SKM-1 (cell line): ENCODE measurements at regions not wholly inside any gene's neighbourhood (a gene's known extent, or its start where the extent isn't known, plus 50 kb on each side); places are given as distances from the start of the nearest gene placed in this dataset.

ENCODE experiments used
- DNase-seq: peaks from one replicate; lab custom pipeline; 2025; ENCODE audit not compliant: unreplicated experiment; lab: John Stamatoyannopoulos, UW

DNA sequence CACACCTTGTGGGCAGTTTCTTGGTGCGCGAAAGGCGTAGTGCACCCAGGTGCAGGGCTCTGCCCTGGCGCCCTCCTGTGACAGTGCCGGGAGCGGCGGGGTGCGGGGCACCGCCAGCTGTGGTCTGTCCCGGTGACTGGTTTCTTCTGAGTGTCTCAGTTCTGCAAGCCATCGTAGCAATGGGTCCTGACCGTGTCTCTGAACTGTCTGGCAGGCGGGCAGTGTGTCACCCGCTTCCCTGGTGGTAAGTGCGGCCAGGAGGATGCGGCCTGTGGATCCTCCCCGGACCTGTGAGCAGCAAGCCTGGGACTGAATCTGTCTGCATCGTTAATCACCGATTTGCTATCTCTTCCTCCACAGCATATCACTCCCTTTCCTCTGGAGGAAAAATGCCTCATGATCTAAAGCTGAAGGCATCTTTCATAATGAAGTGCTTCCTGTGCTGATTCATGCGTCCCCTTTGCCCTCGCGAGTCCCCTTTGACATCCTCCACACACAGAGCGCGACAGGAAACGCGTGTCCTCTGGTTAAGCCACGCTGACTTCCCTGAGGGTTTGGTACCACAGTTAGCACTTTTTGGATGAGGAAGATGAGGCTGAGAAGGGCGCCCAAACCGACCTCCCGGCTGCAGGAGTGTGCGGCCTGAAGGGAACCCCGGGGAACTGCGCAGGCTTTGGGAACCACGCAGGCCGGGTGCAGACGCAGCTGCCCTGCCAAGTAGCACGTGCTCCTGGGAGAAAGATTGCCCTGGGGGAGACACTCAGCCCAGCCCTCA is 416.0 kb upstream of the HS6ST1 start:
- no peak for DNase-seq

DNA sequence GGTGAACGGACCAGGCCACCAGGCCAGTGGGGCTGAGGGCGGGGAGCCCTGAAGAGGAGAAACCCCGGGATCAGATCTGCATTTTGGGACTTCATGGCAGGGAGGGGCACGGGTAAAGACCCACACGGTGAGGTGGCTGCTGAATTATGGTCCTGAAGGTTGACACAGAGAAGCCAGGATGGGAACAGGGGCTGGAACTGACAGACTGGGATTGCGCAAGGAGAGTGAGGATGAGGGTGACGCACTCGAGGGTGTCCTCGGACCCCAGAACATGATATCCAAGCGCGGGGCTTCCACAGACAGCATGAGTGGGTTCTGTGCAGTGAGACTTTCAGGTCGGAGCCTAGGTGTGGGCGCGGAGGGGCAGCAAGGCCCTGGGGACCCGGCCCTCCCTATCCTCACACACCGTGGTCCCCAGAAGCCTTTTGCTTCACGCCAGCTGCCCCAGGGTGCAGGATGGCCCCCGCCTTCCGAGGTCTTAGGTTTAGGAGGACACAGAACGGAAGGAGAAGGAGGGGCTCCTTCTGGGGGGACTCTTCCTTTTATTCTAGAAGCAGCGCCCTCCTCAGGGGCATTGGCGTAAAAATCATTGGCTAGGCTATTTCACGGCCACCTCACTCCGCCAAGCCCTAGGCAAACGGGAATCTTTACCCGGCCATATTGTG is 416.8 kb upstream of the HS6ST1 start:
- DNase-seq = no peak

DNA sequence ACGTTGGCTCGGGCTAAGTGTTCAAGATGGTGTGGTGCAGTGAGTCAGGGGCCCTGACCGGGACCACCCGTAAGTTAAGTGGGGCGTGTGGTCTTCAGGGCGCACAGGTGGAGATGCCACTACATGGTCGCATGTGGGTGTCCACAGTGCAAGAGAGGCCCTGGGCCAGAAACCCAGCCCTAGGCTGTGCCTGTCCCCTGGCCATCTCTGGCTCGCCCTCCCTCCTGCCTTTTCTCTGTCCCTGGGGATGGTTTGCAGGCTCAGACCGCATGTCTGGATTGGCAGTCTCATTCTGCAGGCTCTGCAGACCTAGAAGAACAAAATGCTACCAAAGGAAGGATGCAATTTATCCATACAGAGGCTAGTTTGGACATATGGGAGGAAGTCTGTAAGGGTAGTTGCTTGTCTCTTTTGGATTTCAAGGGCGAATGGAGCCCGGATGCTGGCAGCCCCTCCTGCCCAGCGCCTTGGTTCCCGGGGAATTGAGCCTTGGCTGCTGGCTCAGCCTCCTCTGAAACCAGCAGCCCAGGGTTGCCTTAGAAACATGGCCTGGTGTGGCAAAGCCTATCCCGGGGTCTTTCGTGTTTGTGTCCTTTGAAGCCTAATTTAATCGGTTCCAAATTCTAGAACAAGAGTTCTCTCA is 417.5 kb upstream of the HS6ST1 start:
- no peak for DNase-seq

DNA sequence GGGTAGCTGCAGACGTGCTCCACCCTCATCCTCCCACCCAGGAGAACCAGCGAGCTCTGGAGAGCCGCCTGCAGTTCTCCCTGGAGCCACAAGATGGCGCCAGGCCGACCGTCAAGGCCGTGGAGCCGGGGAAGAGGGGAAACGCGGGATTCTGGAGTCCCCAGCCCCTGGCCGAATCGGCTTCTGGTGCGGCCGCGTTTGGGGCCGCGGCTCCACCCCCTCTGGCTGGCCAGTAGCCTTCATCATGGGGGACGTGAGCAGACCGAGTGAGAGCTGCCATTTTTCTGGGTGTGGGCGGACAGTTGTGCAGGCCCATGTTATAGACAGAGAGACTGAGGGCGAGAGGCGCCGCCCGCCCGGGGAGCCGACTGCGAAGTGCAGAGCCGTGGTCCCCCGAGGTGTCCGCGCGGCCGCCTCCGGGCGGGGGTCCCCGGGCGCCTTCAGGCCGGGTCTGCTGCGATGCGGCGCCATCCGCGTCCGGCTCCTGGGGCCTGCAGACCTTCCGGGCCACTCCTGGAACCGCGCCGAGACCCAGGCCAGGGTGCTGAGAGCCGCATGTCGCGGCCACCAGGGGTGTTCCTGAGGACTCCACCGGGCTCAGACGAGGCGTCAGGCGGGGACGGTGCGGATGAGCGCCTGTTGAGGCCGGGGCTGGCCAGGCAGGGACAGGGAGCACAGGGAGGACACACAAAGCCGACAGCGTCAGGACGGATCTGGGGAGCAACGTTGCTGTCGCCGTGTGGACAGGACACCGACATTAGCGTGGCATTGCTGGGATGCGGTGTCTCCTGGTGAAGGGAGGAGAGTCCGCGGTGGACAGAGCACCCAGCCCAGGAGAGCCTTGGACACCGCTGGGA is 418.2 kb upstream of the HS6ST1 start:
- DNase-seq = peak; percentile 39

DNA sequence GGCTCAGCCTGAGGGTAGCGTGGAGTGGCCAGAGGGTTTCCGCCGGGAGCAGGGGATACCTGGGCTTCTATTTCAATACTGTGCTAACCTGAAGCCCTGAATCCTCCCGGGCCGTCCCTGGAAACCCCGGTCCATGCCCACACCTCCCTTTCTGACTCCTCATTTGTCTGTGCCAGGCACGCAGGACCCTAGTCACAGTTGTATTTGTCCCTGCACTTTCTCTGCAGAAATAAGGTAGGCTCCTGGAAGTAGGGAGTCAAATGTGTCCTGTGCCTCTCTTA is 418.8 kb upstream of the HS6ST1 start:
- DNase-seq = no peak

DNA sequence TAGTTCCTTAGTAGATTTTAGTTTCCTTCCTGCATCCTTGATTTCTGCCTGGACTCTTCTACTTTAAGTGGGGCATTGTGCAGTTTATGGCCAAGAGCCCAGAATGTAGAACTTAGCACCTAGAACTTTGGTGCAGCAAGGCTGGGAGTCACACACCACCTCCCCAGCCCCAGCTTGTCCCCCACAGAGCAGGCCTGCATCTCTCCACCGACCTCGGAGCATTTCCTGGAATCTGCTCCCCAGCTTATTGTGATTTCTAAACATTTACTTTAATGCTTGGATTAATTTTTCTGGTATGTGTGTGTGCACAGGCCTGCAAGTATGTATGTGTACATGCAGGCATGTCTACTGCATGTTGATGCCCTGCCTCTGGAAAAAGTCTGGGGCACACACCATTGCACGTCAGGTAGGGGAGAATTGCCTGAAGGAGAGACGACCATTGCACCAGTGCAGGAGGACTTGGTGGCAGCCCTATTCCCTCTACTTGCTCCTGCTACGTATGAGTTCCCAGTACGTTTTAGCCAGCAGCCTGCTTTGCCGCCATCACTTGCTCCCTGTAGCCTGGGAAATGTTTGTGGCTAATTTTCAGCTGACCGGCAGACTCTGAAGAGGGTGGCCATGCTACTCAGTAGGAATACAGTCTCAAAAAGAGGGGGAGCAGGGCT is 419.9 kb upstream of the HS6ST1 start:
- no peak for DNase-seq

DNA sequence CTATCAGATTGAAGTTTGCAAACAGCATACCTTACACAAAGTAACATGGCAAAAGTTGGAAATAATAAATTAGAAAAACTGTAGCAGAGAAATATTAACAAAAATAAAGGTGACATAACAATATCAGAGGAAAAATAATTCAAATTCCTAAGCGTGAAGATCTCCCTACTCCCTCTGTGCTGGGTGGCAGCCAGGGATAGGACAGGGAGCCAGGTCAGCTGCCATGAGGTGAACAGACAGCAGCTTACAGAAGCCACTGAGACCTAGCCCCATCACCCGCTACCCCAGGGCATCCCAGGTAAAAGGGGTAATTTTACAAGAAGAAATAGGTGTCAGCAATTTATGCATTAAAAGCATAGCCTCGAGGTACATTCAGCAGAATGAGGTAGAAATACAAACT is 423.8 kb upstream of the HS6ST1 start:
- no peak for DNase-seq

DNA sequence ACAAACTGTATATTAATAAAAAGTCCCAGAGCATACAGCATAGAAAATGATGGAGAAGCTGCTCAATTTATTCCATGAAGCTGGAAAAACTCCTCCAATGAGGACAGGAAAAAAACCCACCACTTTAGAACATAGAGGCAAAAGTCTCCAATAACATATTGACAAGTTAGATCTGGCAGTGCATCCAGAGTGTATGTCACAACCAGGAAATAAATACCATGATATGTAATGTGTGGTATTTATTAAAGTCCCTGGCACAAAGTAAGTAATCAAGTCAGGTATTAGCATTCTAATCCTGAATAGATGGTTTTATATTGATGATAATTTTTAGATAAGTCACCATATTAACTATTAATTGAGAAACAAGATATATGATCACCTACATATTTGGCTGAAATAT is 427.3 kb upstream of the HS6ST1 start:
- no peak for DNase-seq

DNA sequence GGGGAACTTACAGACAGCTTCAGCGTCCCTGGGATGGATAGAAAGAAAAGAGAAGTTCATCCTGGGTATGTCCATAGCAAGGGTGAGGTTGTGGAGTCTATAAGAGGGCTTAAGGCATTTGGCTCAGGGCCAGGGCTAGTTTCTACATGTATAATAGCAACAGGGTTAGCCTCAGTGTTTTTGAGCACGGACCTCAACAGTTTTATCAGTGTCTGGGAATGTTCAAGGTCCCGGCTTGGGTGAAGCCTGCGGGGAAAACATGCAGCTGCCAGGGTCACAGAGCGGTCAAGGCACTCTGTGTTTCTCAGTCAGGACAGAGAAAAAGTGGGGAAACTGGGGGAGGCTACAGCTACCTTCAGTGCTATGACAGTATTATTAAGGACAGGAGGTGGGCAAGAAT is 427.7 kb upstream of the HS6ST1 start:
- no peak for DNase-seq

DNA sequence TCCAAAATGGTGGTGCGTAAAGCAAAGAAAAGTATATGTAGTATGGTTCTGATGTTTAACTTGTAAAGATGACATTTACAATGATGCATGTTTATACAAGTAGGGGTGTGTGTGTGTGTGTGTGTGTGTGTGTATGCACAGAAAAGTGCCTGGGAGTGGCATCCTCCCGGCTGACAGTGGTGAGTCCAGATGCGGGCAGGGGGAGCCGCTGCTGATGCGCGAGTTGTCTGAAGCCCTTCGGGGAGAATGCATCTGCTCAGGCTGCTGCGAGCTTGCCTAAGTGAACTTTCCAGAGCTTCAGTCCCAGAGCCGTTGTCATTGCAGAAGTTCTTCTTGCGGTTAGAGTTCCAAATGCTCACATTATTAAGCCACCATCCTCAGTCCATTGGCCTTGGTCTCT is 429.7 kb upstream of the HS6ST1 start:
- DNase-seq = no peak

DNA sequence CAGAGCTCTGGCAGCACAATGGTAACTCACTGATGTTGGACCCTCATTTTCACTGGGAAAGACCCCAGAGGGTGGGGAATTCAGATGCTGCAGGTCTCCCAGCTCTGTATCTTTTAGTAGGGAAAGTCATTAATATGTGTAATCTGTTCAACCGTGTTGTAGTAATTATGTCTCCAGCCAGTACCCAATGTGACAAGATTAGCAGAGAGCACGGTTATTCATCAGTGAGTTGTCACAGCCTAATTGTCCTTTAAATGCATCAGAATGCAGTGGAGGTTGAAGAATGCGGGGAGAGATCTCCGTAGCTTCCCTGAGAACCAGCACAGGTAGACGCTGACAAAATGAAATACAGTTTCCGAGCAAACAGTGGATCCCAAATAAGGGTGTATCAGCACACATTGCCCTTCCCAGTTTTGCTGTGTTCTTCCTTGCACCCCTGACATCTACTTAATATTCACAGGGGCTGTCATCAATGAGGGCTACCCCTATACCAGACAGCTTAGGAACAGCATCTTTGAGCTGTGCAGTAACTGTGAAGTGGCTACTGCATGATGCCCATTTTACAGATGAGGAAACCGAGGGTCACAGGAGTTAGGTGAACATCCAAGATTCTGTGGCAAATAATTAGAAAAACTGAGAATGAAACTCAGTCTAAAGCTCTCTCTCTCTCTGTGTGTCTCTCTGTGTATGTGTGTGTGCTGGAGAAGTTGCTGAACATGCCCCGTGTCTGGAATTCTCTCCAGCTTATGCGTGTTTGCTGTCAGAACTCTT is 430.4 kb upstream of the HS6ST1 start:
- DNase-seq = no peak

DNA sequence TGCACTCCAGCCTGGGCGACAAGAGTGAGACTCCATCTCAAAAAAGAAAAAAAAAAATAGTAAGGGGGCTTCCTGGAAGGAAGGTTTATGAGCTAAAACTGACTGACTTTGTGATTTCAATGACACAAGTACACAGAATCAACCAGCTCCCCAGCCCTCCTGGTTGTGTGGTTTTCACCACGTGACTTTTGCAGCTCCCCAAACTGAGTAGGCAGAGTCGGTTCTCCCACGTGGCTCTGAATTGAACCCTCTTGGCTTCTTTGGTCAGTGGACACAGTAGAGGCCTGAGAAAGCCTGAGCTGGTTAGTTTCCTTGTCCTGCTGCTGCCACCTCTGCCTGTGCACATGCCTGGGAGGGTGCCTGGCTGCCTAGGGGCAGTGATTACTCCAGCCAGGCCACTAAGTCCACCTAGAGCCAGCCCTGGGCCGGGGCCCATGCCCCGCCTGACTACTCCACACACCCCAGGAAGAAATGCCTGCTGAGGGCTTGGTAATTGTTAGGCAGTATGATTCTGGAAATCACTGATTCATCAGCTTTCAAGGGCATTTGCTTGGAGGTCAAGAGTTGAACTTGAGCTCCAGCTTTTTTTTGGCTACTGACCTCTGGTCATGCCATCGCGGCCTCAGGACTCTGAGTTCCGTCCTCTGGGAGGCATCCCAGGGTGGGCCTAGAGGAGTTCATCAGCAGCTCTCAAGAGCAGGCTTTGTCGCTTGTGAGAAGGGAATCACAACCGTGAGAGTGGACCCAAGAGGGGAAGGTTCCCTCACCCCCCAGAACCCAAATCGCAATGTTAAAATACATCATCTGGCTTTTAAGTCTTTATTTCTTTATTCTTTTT is 431.9 kb upstream of the HS6ST1 start:
- DNase-seq = no peak

DNA sequence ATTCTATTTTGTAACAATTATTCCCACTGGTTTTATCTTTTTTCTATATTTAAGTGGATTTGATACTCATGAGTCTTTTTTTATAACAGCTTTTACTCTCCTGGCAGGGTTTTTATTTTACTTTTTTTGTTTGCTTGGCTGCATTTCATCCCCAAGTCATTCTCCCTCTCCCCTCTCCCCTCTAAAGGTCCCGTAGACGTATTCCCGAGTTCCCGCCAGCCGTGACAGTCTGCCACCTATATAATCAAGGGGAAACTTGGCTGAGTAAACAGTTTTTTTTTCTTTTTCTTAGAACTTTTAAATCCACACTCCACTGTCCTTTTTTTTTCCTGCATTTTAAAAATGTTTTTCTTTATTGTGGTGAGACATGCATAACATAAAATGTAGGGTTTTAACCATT is 433.1 kb upstream of the HS6ST1 start:
- no peak for DNase-seq

DNA sequence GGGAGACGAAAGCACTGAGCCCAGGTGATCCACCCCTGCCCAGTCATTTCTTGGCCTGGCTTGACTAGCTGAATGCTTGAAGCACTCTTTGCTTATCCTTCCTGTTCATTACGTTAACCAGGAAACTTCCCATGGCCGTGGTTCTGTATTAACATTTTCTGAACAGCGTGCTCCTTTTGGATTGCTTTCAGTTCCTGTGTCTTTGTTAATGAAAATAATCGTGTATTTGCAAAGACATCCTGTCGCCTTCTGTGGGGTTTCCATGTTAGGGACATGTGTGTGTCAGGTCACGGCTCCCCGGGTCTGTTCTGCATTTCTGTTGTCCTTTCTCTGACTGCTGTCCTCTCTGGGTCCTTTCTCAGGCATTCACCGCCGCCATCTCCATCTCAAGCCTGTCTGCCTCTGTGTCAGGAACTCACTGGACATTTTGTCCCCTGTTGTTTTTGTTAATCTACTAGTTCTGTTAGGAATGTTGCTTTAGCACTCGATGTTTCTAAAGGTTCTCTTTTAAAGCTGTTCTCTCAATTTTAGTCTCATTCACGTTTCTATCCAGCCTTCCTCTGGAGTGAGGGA is 434.1 kb upstream of the HS6ST1 start:
- DNase-seq = no peak

DNA sequence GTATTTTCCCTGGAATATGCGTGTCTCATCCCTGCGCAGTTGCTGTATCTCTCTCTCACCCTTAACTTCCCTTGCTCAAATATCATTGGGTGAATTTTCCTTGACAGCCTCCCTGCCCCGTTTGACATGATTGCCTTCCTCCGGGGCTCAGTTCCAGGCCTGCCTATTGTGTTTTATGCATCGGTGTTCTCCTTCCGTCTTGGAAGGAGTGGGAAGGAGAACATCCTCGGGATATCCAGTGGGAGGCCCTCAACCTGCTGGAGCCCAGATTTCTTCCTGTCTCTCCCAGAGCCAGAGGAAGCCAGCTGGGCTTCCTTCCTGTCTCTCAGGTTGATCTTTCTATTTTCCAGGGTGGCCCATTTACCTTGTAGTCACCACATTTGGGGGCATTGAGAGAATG is 434.7 kb upstream of the HS6ST1 start:
- no peak for DNase-seq

DNA sequence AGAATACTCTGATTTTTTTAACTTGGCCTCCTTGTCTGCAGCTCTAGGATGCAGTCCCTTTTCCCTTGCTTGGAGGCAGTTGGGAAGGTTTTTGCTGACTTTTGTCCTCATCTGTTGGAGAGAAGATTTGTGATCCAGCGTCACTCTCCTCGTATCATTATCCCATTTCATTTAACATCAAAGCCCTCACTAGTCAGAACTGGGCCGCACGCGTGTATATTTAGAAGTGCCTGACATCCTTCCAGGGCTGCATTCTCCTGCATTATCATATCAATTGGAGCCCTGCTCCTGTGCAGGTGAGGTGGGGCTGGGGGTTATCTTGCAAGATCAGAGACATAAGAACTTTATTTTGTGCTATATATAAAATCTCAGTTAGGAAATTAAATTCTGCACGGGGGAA is 435.1 kb upstream of the HS6ST1 start:
- no peak for DNase-seq

DNA sequence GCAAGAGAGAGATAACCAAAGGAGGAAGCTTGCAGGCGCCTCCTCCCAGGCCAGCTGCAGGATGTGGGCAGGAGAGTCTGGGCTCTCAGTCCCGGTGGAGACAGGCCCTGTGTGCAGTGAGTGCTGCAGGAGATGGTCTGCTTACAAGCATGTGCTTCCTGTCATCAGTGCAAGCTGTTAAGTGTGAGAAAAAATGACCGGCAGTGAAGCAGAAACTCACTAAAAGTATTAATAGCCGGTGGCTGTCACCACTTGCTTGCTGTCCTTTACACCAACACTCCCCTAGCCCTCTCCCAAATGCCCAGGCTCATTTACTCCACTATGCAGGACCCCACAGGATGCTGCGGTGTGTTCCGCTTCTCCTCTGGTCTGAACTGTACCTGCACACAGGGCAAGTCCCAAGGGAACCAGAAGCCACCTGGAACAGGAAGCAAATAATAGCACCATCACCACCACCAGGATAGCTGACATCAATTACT is 435.6 kb upstream of the HS6ST1 start:
- DNase-seq = peak; percentile 68

DNA sequence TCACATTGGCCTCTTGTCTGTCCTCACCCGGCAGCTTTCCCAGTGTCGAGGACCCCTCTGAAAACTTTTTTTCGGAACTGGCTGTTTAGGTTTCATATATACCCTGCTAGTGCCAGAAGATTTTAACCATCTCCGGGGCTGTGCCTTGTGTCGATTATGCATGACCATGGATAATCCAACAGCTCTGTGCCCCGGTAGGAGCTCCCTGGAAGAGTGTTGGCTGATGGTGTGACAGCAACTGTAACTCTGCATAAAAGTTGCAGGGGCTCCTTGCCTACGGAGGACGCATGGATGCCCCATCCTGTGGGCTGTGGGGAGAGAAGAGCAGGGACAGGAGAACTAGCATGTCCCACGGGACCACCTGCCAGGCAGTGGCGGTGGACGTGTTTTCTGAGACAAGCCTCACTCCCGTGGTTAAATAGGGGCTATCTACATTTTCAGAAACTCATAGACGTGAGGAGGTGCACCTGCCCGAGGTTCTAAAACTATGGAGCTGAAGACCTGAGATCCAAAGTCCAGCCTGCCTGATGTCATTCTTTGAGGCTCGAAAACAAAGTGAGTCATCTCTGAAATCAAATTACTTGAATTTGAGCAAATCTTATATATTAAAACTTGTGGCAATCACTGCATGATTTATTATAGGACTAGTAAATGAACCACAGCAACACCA is 437.2 kb upstream of the HS6ST1 start:
- DNase-seq = no peak

DNA sequence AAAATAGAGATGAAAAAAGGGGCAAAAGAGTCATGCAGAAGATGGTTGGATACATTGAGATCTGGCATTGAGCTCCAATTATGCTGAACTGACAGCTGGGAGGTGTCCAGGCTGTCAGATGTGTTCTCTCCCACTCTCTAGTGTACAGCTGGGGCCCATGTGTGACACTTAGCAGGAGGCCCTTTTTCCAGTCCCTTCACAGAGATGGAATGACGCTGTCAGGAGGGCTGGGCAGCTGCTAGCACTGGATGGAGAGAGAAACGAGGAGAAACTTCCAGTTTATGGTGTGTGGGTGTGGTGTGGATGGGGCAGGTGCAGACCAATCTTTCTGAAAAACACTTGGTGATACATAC is 437.7 kb upstream of the HS6ST1 start:
- DNase-seq = no peak
